HG03558 (cell line): ENCODE measurements at regions not wholly inside any gene's neighbourhood (a gene's known extent, or its start where the extent isn't known, plus 50 kb on each side); places are given as distances from the start of the nearest gene placed in this dataset.
"Not testable (repeated sequence)": the region's sequence is repeated elsewhere in the genome, so short reads cannot be mapped to it uniquely, and the experiment has no call there.

Experiments
- ATAC-seq: cut with Tn5 transposase; IDR thresholded peaks from one replicate; pipeline ENCODE4 v1.9.1; 2021; ENCODE audit warnings: moderate number of reproducible peaks; ENCODE audit not compliant: unreplicated experiment; ENCODE audit errors: extremely low read depth

GRCh38 chr10:28139138-28139537 lies 140.3 kb upstream of the ODAD2 start:
- no peak for ATAC-seq

- ATAC-seq = no peak
Observed at GRCh38 chr10:28137907-28138880, 139.3 kb upstream of the ODAD2 start.

- no peak for ATAC-seq
Observed at GRCh38 chr10:28135258-28135657, 136.4 kb upstream of the ODAD2 start.

GRCh38 chr10:28130267-28130666 lies 131.4 kb upstream of the ODAD2 start:
- ATAC-seq = no peak

GRCh38 chr10:28127881-28128280 lies 129.0 kb upstream of the ODAD2 start:
- ATAC-seq = no peak

- ATAC-seq = no peak
Observed at GRCh38 chr10:28125701-28126100, 126.8 kb upstream of the ODAD2 start.

DNA sequence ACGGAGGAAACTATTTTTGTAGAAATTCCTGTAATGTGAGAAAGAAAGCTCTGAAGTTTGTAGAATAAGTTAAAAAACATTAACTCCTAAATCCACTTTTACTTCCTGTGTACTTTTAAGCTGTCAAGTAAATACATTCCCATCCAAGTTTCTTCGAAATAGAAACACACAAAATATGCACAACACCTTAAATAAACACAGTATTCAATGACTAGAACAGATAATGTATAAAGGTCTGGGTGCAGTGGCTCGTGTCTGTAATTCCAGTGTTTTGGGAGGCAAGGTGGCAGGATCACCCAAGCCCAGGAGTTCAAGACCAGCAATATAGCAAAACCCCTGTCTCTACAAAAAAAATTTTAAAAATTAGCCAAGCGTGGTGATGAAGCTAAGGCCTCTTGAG lies 121.9 kb upstream of the ODAD2 start:
- ATAC-seq = no peak

DNA sequence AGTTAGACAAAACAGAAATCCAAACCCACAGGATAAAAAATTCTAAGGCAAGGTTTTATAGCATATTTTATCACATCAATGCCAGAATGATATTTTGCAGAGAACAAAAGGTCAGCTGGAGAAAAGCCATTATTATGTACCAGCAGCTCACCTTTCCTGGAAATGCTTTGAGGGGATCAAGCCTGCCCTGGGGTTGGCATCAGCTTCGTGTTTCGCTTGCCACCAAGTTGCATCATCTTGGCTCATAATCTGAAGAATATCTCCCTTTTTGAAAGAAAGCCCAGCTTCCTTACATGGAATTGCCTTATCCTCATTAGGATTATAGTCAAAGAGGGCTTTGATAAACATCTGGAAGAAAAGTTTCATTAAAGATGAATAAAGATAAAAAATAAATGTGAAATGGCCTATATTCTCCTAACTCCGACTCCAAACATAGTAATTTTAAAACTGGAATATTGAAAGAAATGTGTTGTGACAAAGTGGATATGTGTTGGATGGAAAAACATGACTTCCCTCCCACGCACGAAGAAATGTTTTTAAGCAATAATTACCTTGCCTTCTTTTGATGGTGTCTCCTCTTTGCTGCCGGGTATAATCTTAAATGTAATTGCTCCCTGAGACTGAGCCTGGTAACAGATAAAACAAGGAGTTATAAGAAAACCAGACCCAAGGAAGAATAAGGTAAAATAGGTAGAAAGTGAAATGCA lies 121.3 kb upstream of the ODAD2 start:
- no peak for ATAC-seq

- no peak for ATAC-seq
Observed at GRCh38 chr10:28118985-28119628, 120.2 kb upstream of the ODAD2 start.

DNA sequence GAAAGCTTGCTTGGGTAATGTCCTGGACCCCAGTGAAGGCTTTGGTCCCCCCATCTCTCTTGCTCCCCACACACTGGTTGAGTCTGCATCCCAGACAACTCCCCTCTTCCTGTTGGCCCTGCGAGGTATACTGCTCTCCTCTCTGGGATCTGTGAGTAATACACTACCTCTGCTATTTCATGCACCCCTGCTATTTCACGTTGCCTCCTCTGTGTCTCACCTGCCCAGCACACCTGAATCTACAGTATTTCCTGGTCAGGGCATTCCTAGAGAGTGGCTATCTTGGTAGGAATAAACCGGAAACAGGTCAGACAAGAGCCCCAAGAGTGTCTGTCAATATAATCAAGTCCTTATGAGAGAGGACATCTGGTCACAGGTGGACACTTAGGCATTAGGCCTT lies 114.3 kb upstream of the ODAD2 start:
- no peak for ATAC-seq

GRCh38 chr10:28111712-28112111 lies 112.8 kb upstream of the ODAD2 start:
- ATAC-seq = no peak

- no peak for ATAC-seq
Observed at GRCh38 chr10:28105561-28105960, 106.7 kb upstream of the ODAD2 start.

DNA sequence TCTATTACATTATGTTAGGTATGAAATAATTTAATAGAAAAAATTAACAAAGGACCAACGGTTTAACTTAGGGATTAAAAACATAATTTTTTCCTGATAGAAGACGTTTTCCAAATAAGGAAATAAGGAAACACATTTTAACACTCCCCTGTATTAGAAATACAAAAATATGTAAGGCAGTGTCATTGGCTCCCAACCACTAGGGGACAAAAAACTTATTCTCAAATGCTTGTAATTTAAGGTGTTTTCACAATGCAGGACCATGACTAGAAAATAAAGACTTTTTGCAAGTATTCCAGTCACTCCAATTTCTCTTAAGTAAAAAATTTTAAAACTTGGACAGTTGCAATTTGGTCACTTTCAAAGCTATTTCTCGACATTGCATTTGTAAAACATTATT lies 98.8 kb upstream of the ODAD2 start:
- ATAC-seq = no peak

GRCh38 chr10:28095791-28096378 lies 97.0 kb upstream of the ODAD2 start:
- no peak for ATAC-seq

DNA sequence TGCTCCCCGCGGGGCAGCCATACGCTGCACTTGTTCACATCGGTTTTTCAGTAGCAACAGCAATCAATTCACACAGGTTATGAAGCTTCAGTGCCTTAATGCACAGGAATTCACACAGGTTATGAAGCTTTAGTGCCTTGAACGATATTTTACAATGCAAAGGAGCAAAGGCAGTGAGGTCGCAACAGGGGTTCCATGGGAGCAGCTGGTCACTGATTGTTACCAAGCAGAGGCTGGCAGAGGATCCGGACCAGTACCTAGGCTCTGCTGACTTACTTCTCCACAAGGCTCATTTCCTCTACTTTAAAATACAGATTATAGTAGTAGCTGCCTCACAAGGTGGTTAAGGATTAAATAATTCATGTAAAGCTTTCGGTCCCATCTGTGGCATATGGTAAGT lies 95.2 kb upstream of the ODAD2 start:
- ATAC-seq = no peak

- no peak for ATAC-seq
Observed at GRCh38 chr10:28091913-28092312, 93.0 kb upstream of the ODAD2 start.

GRCh38 chr10:28090506-28090905 lies 91.6 kb upstream of the ODAD2 start:
- no peak for ATAC-seq

GRCh38 chr10:28089467-28089866 lies 90.6 kb upstream of the ODAD2 start:
- no peak for ATAC-seq

DNA sequence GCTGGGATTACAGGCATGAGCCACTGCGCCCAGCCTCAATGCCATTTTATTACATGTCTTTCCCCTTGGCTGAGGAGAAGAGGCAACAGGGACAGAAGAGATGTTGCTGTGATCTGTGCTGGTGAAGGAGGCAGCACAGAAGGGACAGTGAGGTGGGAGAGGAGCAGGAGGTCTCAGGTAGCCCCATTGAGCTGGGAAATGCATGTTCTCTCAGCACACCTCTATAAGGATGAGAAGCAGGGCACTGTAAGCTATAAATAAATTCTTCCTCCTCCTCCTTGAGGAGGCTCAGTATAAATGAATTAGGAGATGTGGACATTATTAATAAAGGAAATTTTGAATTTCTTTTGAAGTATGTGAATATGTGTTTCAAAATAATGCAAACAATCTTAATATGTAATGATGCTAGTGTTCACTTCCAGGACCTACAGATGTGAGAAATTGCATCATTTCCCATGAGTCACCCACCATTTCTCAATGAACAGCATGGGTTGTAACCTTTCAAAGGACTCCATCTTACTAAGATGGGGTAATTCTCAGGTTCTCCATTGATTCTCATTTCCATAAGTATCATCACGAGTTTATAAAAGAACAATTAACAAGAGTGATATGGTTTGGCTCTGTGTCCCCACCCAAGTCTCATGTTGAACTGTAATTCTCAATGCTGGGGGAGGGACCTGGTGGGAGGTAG lies 88.9 kb upstream of the ODAD2 start:
- ATAC-seq = no peak

GRCh38 chr10:28085760-28086159 lies 86.9 kb upstream of the ODAD2 start:
- ATAC-seq = not testable (repeated sequence)
